Activated naive CD8-positive, alpha-beta T cell treated with anti-CD3 and anti-CD28 coated beads, Interleukin-2, amount 50 U/mL, for 24 hours (primary cell): ENCODE measurements at regions not wholly inside any gene's neighbourhood (a gene's known extent, or its start where the extent isn't known, plus 50 kb on each side); places are given as distances from the start of the nearest gene placed in this dataset.
A peak's percentile ranks its signal among the peaks of the same experiment; 100 is the strongest.

Experiments
- ATAC-seq: fragments of 150-1000 bp; cut with Tn5 transposase; one replicate; pipeline ENCODE4 v1.10.0; 2021
- DNase-seq: peaks from one replicate; pipeline ENCODE4 v3.0.0; 2021
- H3K27ac Mint-ChIP-seq: one replicate; pipeline ENCODE4 v1.8.0; 2021; ENCODE audit warnings: mild to moderate bottlenecking, mixed read lengths
- H3K27me3 Mint-ChIP-seq: one replicate; pipeline ENCODE4 v1.8.0; 2021; ENCODE audit warnings: mixed read lengths
- H3K36me3 Mint-ChIP-seq: one replicate; pipeline ENCODE4 v1.8.0; 2021; ENCODE audit warnings: low read depth, mixed read lengths
- H3K4me1 Mint-ChIP-seq: one replicate; pipeline ENCODE4 v1.8.0; 2021; ENCODE audit warnings: mixed read lengths
- H3K4me3 Mint-ChIP-seq: one replicate; pipeline ENCODE4 v1.8.0; 2021; ENCODE audit warnings: mild to moderate bottlenecking, moderate library complexity, mixed read lengths
- H3K9me3 Mint-ChIP-seq: one replicate; pipeline ENCODE4 v1.8.0; 2021; ENCODE audit warnings: mixed read lengths

DNA sequence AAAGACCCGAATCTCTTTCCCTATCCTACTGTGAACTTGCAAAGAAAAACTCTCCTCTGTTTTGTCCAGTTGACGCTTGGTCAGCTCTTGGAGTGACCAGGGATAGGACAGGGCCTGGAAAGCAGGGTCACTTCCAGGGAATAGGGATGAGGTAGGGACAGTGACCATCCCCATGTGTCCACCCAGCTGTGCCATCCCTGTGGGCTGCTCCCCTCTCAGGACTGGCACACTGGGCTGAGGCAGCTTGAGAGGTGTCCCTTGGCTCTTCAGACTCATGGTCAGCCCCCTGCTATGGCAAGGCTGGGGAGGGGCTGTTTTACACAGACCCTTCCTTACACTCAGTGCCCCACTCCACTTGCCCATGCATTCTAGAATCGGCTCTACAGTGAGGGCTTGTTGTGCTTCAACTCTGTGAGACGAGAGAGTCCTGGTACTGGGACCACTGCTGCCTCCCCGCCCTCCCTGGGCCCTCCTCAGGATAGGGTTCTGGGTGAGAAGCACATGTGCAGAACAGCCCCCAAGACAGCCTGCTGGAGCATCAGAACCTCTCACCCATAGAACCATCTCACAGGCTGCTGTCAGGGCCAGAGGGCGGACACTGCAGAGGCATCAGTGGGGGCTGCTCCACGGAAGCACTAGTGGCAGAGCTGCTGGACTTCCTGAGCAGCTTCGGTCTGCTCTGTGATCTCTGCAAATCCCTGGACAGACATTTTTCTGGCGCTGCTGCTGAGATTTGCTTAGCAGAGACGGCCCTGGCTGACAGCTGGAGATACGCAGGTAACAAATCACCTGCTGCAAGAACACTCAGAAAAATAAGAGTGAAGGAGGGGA lies 202.8 kb upstream of the CXCL12 start:
- H3K9me3 Mint-ChIP-seq, result no peaks in the 10 kb centered on the region
- H3K4me3 Mint-ChIP-seq, result no peak overlapping the region
- H3K27ac Mint-ChIP-seq, result no peak overlapping the region
- peak; percentile 7 for ATAC-seq
- H3K27me3 Mint-ChIP-seq, result peaks cover 4% of the 10 kb centered on the region
- no peak for DNase-seq
- H3K36me3 Mint-ChIP-seq, result no peaks in the 10 kb centered on the region
- H3K4me1 Mint-ChIP-seq, result no peaks in the 10 kb centered on the region

DNA sequence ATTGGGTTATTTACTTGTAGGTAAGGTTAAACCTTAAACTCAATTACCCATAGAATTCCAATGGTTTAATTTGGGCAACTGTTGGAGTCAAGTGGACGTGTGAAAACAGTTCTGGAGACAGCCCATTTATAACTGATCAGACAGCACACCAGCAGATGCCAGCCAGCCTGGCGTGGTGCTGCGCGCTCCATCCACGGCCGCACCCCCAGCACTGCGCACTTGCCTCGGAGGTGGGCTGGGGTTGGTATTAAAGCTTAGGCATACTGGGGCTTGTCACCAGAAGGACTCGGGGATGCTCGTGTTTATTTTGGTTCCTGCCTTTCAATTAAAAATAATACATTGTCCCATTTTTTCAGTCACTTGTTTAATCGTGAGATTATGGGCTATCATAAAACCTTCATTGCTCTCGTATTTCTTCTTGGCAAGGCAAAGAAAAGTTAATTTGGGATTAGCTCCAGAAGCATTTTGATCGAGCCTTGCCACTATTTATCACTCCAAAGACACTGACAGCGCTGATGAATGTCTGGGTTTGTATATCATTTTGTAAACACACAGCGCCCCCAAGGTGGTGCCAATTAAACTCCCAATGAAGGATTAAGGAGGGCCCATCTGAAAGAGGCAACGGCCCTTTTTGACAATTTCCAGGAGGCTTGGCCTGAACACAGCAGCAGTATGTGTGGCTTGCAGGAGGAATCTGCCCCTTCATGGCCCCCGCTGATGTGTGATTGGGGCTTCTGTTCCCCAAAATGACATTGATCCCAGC lies 204.5 kb upstream of the CXCL12 start:
- ATAC-seq (no peak), DNase-seq (no peak)
- Mint-ChIP-seq H3K4me1 (no peaks in the 10 kb centered on the region), H3K27me3 (peaks cover 4% of the 10 kb centered on the region), H3K4me3 (no peak overlapping the region), H3K36me3 (no peaks in the 10 kb centered on the region), H3K27ac (no peak overlapping the region), H3K9me3 (no peaks in the 10 kb centered on the region)

DNA sequence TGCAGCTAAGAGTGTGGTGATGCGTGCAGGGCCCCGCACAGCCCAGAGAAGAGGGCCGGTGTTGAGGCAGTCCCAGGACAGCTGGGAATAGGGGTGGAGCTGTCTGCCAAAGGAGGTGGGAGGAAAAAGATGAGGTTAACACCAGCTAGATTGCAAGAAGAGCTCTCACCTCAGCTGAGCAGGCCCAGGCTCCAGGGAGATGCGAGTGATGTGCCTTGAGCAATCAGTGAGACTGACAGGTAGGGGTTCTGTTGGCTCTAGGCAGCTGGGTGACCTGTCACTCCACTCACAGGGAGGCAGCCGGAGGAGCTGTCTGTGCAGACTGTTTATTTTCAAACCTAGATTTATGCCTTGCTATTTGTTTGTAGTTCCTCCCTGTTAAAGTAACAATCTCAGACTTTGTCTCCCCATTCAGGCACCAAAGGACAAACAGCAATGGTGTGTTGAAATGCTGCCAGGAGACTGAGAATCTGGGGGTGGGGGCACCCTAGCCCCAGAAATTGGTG lies 205.1 kb upstream of the CXCL12 start:
- H3K27me3 Mint-ChIP-seq, result peaks cover 4% of the 10 kb centered on the region
- H3K4me1 Mint-ChIP-seq, result no peaks in the 10 kb centered on the region
- no peaks in the 10 kb centered on the region for H3K36me3 Mint-ChIP-seq
- no peak for ATAC-seq
- no peaks in the 10 kb centered on the region for H3K9me3 Mint-ChIP-seq
- no peak overlapping the region for H3K27ac Mint-ChIP-seq
- H3K4me3 Mint-ChIP-seq, result no peak overlapping the region
- DNase-seq, result no peak

DNA sequence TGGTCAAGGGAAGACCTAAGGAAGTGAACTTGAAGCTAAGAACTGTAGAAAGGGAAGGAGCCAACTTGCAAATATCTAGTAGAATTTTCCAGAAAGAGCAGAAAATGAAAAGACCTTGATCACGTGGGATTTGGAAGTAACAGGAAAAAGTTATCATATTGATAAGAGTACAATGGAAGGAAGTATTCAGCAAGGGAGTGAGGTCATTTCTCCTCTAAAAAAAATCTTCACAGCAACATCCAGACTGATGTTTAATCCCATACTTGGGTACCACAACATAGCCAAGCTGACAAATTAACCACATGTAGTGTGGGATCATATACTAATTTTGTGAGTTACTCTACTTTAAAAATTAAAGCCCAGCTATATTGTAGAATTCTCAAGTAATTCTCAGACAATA lies 207.0 kb upstream of the CXCL12 start:
- no peaks in the 10 kb centered on the region for H3K4me1 Mint-ChIP-seq
- ATAC-seq (no peak), DNase-seq (no peak)
- H3K27me3 Mint-ChIP-seq, result peaks cover 4% of the 10 kb centered on the region
- no peak overlapping the region for H3K4me3 Mint-ChIP-seq
- no peak overlapping the region for H3K27ac Mint-ChIP-seq
- no peaks in the 10 kb centered on the region for H3K36me3 Mint-ChIP-seq
- no peaks in the 10 kb centered on the region for H3K9me3 Mint-ChIP-seq

DNA sequence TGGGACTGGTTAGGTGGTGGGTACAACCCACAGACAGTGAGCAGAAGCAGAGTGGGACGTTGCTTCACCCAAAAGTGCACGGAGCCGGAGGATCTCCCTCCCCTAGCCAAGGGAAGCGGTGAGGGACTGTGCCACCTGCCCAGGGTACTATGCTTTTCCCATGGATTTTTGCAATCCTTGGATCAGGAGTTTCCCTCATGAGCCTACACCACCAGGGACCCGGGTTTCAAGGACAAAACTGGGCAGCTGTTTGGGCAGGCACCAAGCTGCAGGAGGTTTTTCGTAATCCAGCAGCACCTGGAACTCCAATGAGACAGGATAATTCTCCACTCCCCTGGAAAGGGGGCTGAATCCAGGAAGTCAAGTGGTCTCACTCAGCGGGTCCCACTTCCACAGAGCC lies 209.1 kb upstream of the CXCL12 start:
- DNase-seq (no peak), ATAC-seq (no peak)
- Mint-ChIP-seq H3K27me3 (peaks cover 4% of the 10 kb centered on the region), H3K9me3 (no peaks in the 10 kb centered on the region), H3K36me3 (no peaks in the 10 kb centered on the region), H3K4me1 (no peaks in the 10 kb centered on the region), H3K27ac (no peak overlapping the region), H3K4me3 (no peak overlapping the region)

DNA sequence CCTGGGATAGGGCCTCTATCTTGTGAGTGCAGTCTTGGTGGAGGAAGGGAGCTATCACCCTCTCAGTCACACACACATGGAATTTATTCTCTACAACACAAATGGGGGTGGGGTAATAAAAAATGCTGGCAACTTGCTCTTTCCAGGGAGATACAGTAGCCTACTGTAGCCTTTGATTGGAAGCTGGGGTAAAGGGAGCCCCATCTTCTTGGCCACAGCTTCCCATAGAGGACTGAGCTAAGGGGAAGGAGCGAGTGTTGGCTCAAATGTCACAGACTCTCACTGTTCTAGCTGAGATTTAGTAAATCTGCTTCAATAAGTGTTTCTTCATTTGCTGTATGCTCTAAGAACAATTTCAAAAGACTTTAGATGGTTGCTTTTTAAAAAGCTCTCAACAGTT lies 222.2 kb upstream of the CXCL12 start:
- H3K27ac Mint-ChIP-seq, result no peak overlapping the region
- peaks cover 4% of the 10 kb centered on the region for H3K9me3 Mint-ChIP-seq
- DNase-seq (no peak), ATAC-seq (no peak)
- no peak overlapping the region for H3K4me3 Mint-ChIP-seq
- no peaks in the 10 kb centered on the region for H3K36me3 Mint-ChIP-seq
- no peaks in the 10 kb centered on the region for H3K4me1 Mint-ChIP-seq
- H3K27me3 Mint-ChIP-seq, result peaks cover 4% of the 10 kb centered on the region

DNA sequence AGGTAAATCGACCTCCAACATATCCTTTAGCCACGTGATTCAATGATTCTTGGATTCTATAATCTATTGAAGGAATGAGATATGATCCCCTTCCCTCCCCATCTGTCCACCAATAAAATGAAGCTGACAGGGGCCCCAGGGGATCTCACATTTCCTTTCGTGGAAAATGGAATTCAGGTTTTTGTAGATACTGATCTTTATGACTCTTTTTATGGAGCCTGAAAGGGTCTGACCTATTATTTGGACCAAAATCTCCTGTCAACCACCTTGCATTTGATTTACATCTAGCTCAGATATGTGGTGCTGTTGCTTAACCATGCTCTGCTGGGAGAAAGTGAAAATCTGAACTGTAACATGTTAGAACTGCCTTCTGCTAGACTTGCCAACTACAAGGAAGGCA lies 234.0 kb upstream of the CXCL12 start:
- no peak overlapping the region for H3K27ac Mint-ChIP-seq
- no peaks in the 10 kb centered on the region for H3K9me3 Mint-ChIP-seq
- DNase-seq (no peak), ATAC-seq (no peak)
- H3K36me3 Mint-ChIP-seq, result no peaks in the 10 kb centered on the region
- no peaks in the 10 kb centered on the region for H3K4me1 Mint-ChIP-seq
- H3K27me3 Mint-ChIP-seq, result no peaks in the 10 kb centered on the region
- no peak overlapping the region for H3K4me3 Mint-ChIP-seq

DNA sequence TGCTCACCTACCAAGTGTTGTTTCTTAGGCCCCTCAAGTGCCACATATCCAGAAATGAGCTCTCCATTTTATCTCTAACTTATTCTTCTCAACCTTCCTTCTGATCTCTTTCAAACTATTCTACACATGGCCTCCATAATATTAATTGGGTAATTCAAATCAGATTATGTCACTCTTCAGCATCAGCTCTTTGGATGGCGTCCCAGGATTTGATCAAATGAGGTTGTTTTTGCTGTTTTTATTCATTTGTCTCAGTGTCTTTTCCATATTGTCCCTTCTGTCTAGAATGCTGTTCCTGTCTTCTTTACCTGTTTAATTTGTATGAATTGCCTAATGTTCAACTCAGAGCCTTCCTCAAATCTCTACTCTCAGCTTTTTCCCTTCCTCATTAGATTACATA lies 234.6 kb upstream of the CXCL12 start:
- Mint-ChIP-seq H3K4me3 (no peak overlapping the region), H3K4me1 (no peaks in the 10 kb centered on the region), H3K36me3 (no peaks in the 10 kb centered on the region), H3K27ac (no peak overlapping the region), H3K9me3 (no peaks in the 10 kb centered on the region), H3K27me3 (no peaks in the 10 kb centered on the region)
- no peak for ATAC-seq
- no peak for DNase-seq

DNA sequence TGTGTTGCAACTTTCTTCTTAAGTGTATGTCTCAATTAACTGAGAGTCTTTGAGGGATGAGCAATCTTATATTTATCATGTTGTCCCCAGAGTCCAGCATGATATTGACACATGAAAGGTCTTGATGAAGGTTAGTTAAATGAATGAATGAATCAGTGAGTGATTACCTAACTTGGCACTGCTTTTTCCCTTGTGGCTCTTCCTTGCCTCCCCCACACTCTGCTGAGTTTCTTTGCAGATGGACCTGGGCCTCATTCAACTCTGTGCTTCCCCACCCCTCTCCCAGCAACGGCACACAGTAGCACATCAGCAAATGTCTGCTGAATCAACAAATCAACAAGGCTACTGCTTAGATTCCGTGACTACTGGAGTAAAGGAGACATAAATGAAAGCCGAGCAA lies 235.1 kb upstream of the CXCL12 start:
- no peaks in the 10 kb centered on the region for H3K36me3 Mint-ChIP-seq
- no peak overlapping the region for H3K4me3 Mint-ChIP-seq
- H3K9me3 Mint-ChIP-seq, result no peaks in the 10 kb centered on the region
- ATAC-seq (no peak), DNase-seq (no peak)
- H3K27ac Mint-ChIP-seq, result no peak overlapping the region
- no peaks in the 10 kb centered on the region for H3K4me1 Mint-ChIP-seq
- no peaks in the 10 kb centered on the region for H3K27me3 Mint-ChIP-seq

DNA sequence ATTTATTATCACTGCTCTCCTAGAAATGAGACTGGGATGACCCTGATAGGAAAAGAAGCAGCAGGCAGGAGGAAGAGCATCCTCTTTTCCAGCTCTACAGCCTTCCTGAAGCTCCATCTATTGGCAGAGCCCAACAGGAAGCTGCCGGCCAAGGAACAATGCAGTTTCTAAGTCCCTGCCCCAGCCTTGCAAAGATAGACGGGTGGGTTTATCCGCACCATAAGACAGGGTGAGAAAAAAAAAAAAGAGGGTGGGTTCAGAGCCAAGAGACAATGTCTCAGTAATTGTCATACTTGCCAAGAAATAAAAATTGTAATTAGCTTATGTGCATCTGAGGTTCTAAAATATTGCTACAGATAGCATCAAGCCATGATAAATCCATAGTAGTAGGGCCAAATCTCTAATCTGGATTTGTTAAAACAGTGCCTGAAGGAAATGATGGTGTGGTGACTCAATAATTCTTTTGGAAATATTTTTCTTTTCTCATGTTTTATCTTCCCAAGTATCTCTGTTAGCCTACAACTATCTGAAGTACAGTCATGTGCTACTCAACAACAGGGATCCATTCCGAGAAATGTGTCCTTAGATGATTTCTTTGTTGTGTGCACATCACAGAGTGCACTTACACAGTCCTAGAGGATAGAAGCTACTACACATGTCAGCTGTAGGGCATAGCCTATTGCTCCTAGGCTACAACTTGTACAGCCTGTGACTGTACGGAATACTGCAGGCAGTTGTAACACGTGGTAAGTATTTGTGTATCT lies 242.9 kb upstream of the CXCL12 start:
- H3K27ac Mint-ChIP-seq, result no peak overlapping the region
- no peak for DNase-seq

DNA sequence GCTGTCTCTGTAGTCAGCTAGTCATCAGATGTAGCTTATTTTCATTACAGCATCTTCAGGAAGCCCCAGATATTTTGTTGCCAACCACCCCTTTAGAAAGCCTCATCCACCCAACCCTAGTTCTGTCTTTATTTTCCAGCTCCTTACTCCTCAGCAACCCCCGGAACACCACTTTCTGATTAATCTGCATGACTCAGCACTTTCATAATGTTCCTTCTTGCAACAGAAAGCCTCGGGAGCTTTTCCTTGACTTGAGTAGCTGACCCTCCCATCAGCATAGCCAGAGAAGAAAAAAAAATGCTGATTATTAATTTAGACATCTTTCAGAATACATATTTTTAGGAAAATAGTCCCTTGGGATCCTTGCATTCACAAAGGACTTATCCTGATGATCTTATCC lies 244.0 kb upstream of the CXCL12 start:
- DNase-seq (no peak), ATAC-seq (no peak)
- Mint-ChIP-seq H3K4me3 (no peak overlapping the region), H3K4me1 (no peaks in the 10 kb centered on the region), H3K9me3 (no peaks in the 10 kb centered on the region), H3K27me3 (no peaks in the 10 kb centered on the region), H3K27ac (no peak overlapping the region), H3K36me3 (no peaks in the 10 kb centered on the region)

More for the DNA sequence above, 242.9 kb upstream of the CXCL12 start:
- ATAC-seq, result no peak
- Mint-ChIP-seq H3K4me1 (no peaks in the 10 kb centered on the region), H3K9me3 (no peaks in the 10 kb centered on the region), H3K27me3 (no peaks in the 10 kb centered on the region), H3K4me3 (no peak overlapping the region), H3K36me3 (no peaks in the 10 kb centered on the region)

DNA sequence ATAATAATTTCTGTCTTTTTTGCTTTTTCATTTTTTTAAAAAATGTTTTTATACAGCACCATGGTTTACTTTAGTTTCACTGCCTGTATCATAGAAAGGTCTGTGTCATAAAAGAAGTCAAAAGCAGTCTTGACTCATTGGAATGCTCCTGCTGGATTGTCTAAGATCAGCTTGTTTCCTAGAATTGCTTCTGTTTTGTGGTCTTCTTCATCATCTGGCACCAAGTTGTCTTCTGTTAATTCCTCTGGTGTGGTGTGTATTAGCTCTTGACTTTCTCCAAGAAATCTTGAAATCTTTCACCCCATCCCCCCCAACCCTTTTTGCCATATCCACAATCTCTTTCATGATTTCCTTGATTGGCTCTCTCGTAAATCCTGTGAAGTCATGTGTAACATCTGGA lies 250.3 kb upstream of the CXCL12 start:
- Mint-ChIP-seq H3K27me3 (peaks cover 2% of the 10 kb centered on the region), H3K4me1 (no peaks in the 10 kb centered on the region), H3K36me3 (no peaks in the 10 kb centered on the region), H3K9me3 (peaks cover 4% of the 10 kb centered on the region), H3K27ac (no peak overlapping the region), H3K4me3 (no peak overlapping the region)
- ATAC-seq (no peak), DNase-seq (no peak)

DNA sequence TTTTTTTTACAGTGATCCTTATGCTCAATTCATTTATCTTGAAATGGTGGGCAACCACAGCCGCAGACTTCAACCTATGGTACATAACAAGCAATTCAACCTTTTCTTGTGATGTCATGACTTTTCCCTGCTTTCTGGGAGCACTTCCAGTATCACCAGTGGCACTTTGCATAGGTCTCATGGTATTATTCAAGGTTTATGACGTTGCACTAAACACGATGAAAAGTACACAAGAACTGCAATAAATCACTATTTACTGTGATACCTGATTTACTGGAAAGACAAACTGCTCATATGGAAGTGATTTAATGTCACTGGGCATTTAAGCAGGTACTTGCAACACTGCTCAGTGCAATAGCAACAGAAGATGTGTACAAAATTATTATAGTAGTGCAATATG lies 251.7 kb upstream of the CXCL12 start:
- ATAC-seq (no peak), DNase-seq (no peak)
- H3K9me3 Mint-ChIP-seq, result peaks cover 4% of the 10 kb centered on the region
- no peak overlapping the region for H3K27ac Mint-ChIP-seq
- H3K4me1 Mint-ChIP-seq, result no peaks in the 10 kb centered on the region
- no peak overlapping the region for H3K4me3 Mint-ChIP-seq
- peaks cover 2% of the 10 kb centered on the region for H3K27me3 Mint-ChIP-seq
- no peaks in the 10 kb centered on the region for H3K36me3 Mint-ChIP-seq

DNA sequence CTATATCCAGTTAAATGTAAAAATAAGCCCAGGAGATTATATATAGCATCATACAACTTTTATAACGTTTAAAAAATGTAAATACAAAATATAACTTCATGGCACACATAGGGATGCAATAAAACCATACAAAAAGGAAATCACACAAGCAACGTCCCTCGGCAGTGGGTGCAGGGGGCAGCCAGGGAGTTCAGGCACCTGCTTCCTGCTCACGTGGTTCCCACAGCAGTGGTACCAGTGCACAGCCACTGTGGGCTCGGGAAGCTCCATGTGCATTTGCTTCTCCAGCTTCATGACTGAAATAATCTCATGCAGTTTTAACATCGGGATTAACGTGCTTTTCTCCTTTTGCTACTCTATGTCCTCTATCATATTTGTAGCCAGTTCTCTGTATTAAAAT lies 255.5 kb upstream of the CXCL12 start:
- Mint-ChIP-seq H3K4me1 (no peaks in the 10 kb centered on the region), H3K4me3 (no peak overlapping the region), H3K27me3 (peaks cover 2% of the 10 kb centered on the region), H3K27ac (no peak overlapping the region), H3K9me3 (peaks cover 9% of the 10 kb centered on the region), H3K36me3 (no peaks in the 10 kb centered on the region)
- DNase-seq, result no peak
- no peak for ATAC-seq

DNA sequence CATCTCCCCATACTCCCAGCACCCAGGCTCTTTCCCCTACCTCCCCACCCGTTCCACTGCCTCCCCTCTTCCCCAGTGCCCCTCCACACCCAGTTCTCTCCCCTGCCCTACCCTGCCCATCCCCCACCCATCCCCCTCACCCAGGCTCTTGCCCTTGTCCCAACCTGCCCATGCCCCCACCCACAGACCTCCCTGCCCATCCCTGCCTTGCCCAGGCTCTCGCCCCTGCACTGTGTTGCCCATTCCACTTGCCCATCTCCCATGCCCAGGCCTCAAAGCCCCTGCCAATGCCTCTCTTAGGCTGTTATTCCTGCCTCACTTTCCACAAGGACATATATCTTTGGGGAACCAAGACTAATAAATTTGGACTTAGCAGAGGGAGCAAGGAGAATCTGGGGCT lies 262.6 kb upstream of the CXCL12 start:
- ATAC-seq (no peak), DNase-seq (no peak)
- Mint-ChIP-seq H3K4me3 (no peak overlapping the region), H3K36me3 (no peaks in the 10 kb centered on the region), H3K4me1 (no peaks in the 10 kb centered on the region), H3K9me3 (peaks cover 7% of the 10 kb centered on the region), H3K27me3 (no peaks in the 10 kb centered on the region), H3K27ac (no peak overlapping the region)
